Nephron progenitor cell (in vitro differentiated cells): ENCODE measurements at regions not wholly inside any gene's neighbourhood (a gene's known extent, or its start where the extent isn't known, plus 50 kb on each side); places are given as distances from the start of the nearest gene placed in this dataset.
"Not testable (repeated sequence)": the region's sequence is repeated elsewhere in the genome, so short reads cannot be mapped to it uniquely, and the experiment has no call there.

Experiments used
- DNase-seq: peaks from one replicate; pipeline ENCODE4 v3.0.0; 2021
- H3K27ac Mint-ChIP-seq: 2 replicates; pipeline ENCODE4 v1.8.0; 2021; ENCODE audit warnings: mild to moderate bottlenecking, moderate library complexity, mixed read lengths
- H3K27me3 Mint-ChIP-seq: 2 replicates; pipeline ENCODE4 v1.8.0; 2021; ENCODE audit warnings: mild to moderate bottlenecking, low read depth, mixed read lengths; ENCODE audit not compliant: poor library complexity
- H3K36me3 Mint-ChIP-seq: 2 replicates; pipeline ENCODE4 v1.8.0; 2021; ENCODE audit warnings: low read depth, mixed read lengths
- H3K4me1 Mint-ChIP-seq: 2 replicates; pipeline ENCODE4 v1.8.0; 2021; ENCODE audit warnings: mixed read lengths
- H3K4me3 Mint-ChIP-seq: 2 replicates; pipeline ENCODE4 v1.8.0; 2021; ENCODE audit warnings: mild to moderate bottlenecking, moderate library complexity, mixed read lengths
- H3K9me3 Mint-ChIP-seq: 2 replicates; pipeline ENCODE4 v1.8.0; 2021; ENCODE audit warnings: mild to moderate bottlenecking, moderate library complexity, mixed read lengths
- TF ChIP-seq, protein P1 (sequence below): fragments of 200-600 bp; sonication (generic); IDR thresholded peaks from 2 replicates; pipeline ENCODE4 v1.5.0; 2021; ENCODE audit warnings: antibody characterized with exemption

- no peak overlapping the region for H3K27ac Mint-ChIP-seq
- peaks cover 10% of the 10 kb centered on the region for H3K9me3 Mint-ChIP-seq
- no peak overlapping the region for H3K4me3 Mint-ChIP-seq
- DNase-seq: no peak
- peaks cover 9% of the 10 kb centered on the region for H3K27me3 Mint-ChIP-seq
- peaks cover 8% of the 10 kb centered on the region for H3K36me3 Mint-ChIP-seq
- TF ChIP-seq, protein P1, sequence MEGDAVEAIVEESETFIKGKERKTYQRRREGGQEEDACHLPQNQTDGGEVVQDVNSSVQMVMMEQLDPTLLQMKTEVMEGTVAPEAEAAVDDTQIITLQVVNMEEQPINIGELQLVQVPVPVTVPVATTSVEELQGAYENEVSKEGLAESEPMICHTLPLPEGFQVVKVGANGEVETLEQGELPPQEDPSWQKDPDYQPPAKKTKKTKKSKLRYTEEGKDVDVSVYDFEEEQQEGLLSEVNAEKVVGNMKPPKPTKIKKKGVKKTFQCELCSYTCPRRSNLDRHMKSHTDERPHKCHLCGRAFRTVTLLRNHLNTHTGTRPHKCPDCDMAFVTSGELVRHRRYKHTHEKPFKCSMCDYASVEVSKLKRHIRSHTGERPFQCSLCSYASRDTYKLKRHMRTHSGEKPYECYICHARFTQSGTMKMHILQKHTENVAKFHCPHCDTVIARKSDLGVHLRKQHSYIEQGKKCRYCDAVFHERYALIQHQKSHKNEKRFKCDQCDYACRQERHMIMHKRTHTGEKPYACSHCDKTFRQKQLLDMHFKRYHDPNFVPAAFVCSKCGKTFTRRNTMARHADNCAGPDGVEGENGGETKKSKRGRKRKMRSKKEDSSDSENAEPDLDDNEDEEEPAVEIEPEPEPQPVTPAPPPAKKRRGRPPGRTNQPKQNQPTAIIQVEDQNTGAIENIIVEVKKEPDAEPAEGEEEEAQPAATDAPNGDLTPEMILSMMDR: no peak
- H3K4me1 Mint-ChIP-seq: no peaks in the 10 kb centered on the region
Observed at GRCh38 chr7:69301253-69301652, 297.0 kb upstream of the AUTS2 start.

- Mint-ChIP-seq H3K27ac (no peak overlapping the region), H3K27me3 (peaks cover 11% of the 10 kb centered on the region), H3K36me3 (peaks cover 8% of the 10 kb centered on the region), H3K4me1 (no peaks in the 10 kb centered on the region), H3K4me3 (no peak overlapping the region), H3K9me3 (peaks cover 13% of the 10 kb centered on the region)
- TF ChIP-seq, protein P1: no peak
- no peak for DNase-seq
Observed at GRCh38 chr7:69309601-69310000, 288.7 kb upstream of the AUTS2 start.

DNA sequence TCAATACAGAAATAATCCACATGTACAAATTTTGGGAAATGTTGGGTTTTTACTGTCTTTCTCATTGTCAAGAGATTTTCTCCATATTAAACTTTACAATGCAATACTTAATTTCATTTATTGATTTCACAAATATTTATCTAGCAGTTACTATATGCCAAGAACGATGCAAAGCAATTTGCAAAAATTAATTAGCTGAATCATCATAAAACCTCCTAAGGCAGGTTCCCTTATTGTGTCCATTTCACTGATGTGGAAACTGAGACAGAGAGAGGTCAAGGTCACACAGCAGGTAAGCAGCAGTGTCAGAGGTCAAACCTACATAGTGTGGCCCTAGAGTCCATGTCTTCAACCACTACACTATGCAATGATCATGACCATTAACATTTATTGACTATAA is 286.8 kb upstream of the AUTS2 start:
- peaks cover 17% of the 10 kb centered on the region for H3K27me3 Mint-ChIP-seq
- H3K27ac Mint-ChIP-seq: no peak overlapping the region
- no peaks in the 10 kb centered on the region for H3K4me1 Mint-ChIP-seq
- DNase-seq: no peak
- peaks cover 8% of the 10 kb centered on the region for H3K9me3 Mint-ChIP-seq
- H3K36me3 Mint-ChIP-seq: no peaks in the 10 kb centered on the region
- TF ChIP-seq, protein P1: no peak
- no peak overlapping the region for H3K4me3 Mint-ChIP-seq

DNA sequence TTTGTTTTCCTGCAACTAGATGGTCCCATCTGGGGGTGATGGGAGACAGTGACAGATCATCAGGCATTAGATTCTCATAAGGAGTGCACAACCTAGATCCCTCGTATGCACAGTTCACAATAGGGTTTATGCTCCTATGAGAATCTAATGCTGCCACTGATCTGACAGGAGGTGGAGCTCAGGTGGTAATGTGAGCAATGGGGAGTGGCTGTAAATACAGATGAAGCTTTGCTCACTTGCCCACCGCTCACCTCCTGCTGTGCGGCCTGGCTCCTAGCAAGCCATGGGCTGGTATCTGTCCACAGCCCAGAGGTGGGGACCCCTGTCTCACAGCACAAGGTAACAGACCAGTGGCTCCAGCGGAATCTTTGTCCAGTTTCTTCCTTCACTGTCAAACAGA is 284.4 kb upstream of the AUTS2 start:
- not testable (repeated sequence) for H3K9me3 Mint-ChIP-seq

DNA sequence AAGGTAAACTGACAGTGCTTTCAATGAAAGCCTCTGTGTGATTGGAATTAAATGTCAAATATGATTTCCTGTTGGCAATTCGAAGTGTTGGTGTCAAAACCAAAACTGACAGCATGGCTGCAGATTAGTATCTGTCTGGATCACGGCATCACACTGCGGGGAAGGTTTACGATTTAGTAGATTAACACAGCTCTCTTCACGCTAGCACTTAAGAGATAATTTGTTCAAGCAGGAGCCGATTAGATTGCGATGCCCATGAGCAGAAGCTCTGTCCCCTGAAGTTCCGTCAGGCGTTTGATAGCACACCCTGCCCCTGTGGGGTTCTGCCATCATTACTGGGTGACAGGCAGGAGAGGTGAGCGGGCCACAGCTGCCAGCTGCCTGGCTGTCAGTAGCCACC is 279.5 kb upstream of the AUTS2 start:
- DNase-seq: no peak
- no peak overlapping the region for H3K4me3 Mint-ChIP-seq
- H3K4me1 Mint-ChIP-seq: peaks cover 6% of the 10 kb centered on the region
- no peak overlapping the region for H3K27ac Mint-ChIP-seq
- peaks cover 5% of the 10 kb centered on the region for H3K9me3 Mint-ChIP-seq
- H3K36me3 Mint-ChIP-seq: no peaks in the 10 kb centered on the region
- TF ChIP-seq, protein P1: no peak
- H3K27me3 Mint-ChIP-seq: peaks cover 14% of the 10 kb centered on the region

More for the DNA sequence above, 284.4 kb upstream of the AUTS2 start:
- H3K27ac Mint-ChIP-seq, H3K4me1 Mint-ChIP-seq, DNase-seq, H3K36me3 Mint-ChIP-seq, H3K4me3 Mint-ChIP-seq: not testable (repeated sequence)
- H3K27me3 Mint-ChIP-seq: peaks cover 21% of the 10 kb centered on the region

- Mint-ChIP-seq H3K9me3 (peaks cover 15% of the 10 kb centered on the region), H3K36me3 (no peaks in the 10 kb centered on the region), H3K4me3 (no peak overlapping the region), H3K27ac (no peak overlapping the region), H3K4me1 (no peaks in the 10 kb centered on the region), H3K27me3 (no peaks in the 10 kb centered on the region)
- TF ChIP-seq, protein P1: no peak
- DNase-seq: no peak
Observed at GRCh38 chr7:69328516-69328915, 269.8 kb upstream of the AUTS2 start.
